HG03060 (cell line): ENCODE measurements at regions not wholly inside any gene's neighbourhood (a gene's known extent, or its start where the extent isn't known, plus 50 kb on each side); places are given as distances from the start of the nearest gene placed in this dataset.
"Not testable (repeated sequence)": the region's sequence is repeated elsewhere in the genome, so short reads cannot be mapped to it uniquely, and the experiment has no call there.

Experiments
- ATAC-seq: cut with Tn5 transposase; IDR thresholded peaks from one replicate; pipeline ENCODE4 v1.9.1; 2021; ENCODE audit warnings: low read depth, moderate number of reproducible peaks; ENCODE audit not compliant: unreplicated experiment

- no peak for ATAC-seq
These were observed 178.1 kb downstream of the MREG start for GRCh38 chr2:215835231-215835630.

DNA sequence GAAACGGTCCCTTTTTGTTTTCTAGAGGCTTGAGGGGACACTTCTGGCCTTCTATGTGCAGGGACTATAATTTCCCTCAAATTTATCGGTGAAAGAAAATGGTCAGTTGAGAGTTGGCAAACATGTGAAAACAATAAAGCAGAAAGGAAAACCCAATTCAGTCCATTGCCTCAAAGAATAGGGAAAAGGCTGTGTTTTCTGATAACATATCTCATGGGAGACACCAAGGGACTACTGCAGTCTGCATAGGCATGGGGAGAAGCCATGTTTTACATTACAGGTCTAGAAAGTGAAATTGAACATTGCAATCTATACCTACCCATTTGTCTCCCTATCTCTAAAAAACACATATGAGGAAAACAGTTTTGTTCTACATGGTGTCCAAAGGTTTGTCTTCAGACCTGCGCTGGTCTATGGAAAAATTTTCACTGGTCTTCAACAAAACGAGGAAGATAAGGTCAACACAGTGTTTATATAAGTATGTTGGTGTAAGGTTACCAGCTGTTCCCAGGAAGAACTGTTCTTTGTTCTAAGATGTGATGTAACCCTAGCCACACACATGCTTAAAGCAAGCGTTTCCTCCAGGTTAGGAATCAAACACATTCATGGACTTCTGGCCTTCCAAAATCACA lies 179.7 kb downstream of the MREG start:
- no peak for ATAC-seq

GRCh38 chr2:215832791-215833190 lies 180.6 kb downstream of the MREG start:
- no peak for ATAC-seq

GRCh38 chr2:215831296-215831913 lies 181.9 kb downstream of the MREG start:
- no peak for ATAC-seq

DNA sequence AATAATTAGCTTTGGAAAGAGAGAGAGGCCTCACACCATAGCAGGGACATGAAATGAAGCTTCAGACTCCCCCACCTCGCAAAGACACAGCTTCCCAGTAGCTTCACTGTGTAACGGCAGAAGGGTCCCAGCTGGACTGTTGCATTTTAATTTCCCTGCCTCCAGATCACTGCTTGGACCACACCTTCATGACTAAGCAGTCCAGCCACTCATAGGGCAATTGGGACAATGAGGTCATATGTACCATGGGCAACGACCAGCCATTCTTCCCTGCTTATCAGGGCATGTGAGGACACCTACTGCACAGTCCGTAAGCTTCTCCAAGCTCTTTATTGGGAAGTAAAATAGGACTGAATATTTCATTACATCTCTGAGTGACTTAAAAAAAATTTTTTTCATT lies 183.0 kb downstream of the MREG start:
- no peak for ATAC-seq

DNA sequence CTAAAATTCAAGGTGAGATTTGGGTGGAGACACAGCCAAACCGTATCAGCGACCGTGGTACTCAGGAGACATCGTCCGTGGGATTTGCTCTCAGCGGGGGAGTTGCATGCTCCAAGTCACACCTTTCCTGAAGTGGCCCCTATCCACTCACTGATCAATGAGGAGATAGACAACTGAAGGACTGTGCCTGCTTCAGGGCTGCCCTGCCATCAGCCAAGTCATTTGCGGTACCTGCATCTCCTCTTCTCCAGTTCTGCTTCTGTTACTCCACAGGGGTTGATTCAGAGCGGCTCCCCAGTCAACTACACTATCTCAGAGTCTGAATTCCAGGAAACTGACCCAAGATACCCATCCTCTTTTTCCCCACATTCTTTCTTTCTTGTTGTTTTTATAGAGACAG lies 184.1 kb downstream of the MREG start:
- ATAC-seq, result no peak

GRCh38 chr2:215828528-215829184 lies 184.7 kb downstream of the MREG start:
- peak; percentile 57 for ATAC-seq

DNA sequence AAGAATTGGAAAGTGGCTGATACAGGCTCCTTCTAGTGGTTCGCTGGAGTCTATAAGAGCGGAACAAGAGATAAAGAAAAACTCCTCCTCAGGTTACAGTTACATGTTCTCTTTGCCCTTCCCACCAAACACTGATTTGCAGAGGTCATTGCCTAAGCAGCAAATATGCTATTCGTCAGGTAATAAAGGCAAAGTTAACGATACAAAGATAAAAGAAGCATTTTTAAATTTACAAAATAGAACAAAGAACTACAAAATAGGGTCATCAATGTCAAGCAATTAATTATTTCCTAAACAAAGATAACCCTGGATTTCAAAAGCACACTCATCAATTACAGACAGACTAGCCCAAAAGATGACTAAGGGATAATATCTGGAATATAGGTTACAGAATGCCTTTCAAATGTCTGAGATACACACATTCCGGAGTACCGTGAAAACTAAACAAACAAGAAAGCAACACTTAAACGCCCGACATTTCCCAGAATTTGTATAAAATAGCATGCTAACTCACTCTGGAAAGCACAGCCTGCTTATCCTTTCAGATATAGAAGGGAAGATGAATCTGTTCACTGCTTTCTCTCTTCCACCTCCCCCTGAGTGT lies 186.4 kb downstream of the MREG start:
- ATAC-seq, result no peak

DNA sequence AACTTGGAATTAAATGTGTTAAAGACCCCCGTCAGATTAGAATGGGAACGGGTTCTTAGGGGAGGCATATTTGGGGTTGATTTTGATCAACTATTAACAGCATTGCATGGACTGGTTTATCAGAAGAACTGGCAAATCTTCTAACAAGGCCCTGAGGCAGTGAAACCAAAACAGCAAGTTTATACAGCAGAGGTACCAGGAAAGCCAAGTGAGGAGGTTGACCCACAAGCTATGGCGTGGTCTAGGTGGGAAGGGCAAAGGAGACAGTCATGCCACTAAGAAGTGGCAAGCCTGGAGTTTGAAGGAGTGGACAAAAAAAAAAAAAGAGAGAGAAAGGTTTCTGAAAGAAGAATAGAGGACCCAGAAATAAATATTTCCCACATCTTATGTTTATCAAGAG lies 187.0 kb downstream of the MREG start:
- ATAC-seq, result no peak

GRCh38 chr2:215825707-215826106 lies 187.6 kb downstream of the MREG start:
- ATAC-seq, result no peak

GRCh38 chr2:215821298-215821697 lies 192.1 kb downstream of the MREG start:
- ATAC-seq, result not testable (repeated sequence)

DNA sequence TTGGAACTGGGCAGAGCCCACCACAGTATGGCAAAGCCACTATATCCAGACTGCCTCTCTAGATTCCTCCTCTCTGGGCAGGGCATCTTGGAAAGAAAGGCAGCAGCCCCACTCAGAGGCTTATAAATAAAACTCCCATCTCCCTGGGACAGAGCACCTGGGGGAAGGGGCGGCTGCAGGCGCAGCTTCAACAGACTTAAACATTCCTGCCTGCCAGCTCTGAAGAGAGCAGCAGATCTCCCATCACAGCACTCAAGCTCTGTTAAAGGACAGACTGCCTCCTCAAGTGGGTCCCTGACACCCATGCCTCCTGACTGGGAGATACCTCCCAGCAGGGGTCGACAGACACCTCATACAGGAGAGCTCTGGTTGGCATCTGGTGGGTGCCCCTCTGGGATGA lies 193.6 kb downstream of the MREG start:
- not testable (repeated sequence) for ATAC-seq

DNA sequence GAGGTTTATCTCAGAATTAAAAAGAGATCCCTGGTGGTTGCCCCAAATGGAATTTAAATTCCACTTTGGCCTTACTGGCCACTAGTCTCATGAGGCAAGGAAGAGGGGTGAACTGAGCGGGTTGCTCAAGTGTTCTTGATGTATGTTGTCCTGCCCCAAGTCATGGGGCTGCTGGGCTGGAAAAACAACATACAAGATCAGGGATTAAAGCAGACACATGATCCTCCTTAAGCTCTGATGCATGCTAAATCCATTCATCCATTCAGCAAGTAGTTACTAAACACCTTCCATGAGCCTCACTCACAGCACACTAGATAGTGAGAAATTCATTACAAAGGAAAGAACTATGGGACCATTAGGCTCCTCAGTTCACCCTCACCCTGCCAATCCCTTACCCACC lies 196.3 kb downstream of the MREG start:
- ATAC-seq, result no peak

GRCh38 chr2:215816424-215816823 lies 196.9 kb downstream of the MREG start:
- ATAC-seq, result no peak

- no peak for ATAC-seq
These were observed 197.4 kb downstream of the MREG start for GRCh38 chr2:215815960-215816359.

GRCh38 chr2:215812966-215813365 lies 200.4 kb downstream of the MREG start:
- ATAC-seq, result no peak

- ATAC-seq, result peak; percentile 90
These were observed 201.7 kb downstream of the MREG start for GRCh38 chr2:215811409-215812345.

- ATAC-seq, result peak; percentile 37
These were observed 202.3 kb downstream of the MREG start for GRCh38 chr2:215811003-215811402.

- ATAC-seq, result no peak
These were observed 204.4 kb downstream of the MREG start for GRCh38 chr2:215808996-215809395.

- ATAC-seq, result no peak
These were observed 205.2 kb downstream of the MREG start for GRCh38 chr2:215808194-215808593.

- ATAC-seq, result no peak
These were observed 207.9 kb downstream of the MREG start for GRCh38 chr2:215805493-215805892.
